Erythroblast (primary cell): ENCODE measurements at regions not wholly inside any gene's neighbourhood (a gene's known extent, or its start where the extent isn't known, plus 50 kb on each side); places are given as distances from the start of the nearest gene placed in this dataset.

ENCODE experiments used
- GATA1 ChIP-seq: IDR thresholded peaks from 2 replicates; pipeline ENCODE4 v1.6.1; 2011; ENCODE audit warnings: low read depth, mild to moderate bottlenecking, control low read depth, low read length, moderate library complexity
- POLR2A ChIP-seq: IDR thresholded peaks from 2 replicates; pipeline ENCODE4 v1.6.1; 2011; ENCODE audit warnings: mild to moderate bottlenecking, low read length

- no peak for TF ChIP-seq POLR2A
- no peak for TF ChIP-seq GATA1
Observed at GRCh38 chrX:121455890-121456289, 408.5 kb downstream of the GLUD2 start.
